ENCODE measurements at regions not wholly inside any gene's neighbourhood (a gene's known extent, or its start where the extent isn't known, plus 50 kb on each side); places are given as distances from the start of the nearest gene placed in this dataset.

- CTCF ChIA-PET, result interaction anchor here (0.9 to 1.1 kb wide), 2 partner anchors 98 to 245 kb away, joined by 3 to 5 read pairs; no protein-coding TSS in a partner anchor
- POLR2A ChIA-PET, result interaction anchor here (1.0 kb wide), 2 partner anchors 10 to 108 kb away, joined by 3 to 5 read pairs; partner anchors contain the start of gene MBNL2
- TF ChIP-seq SP1 (IDR thresholded peaks at IDR 0.05) (no peak), ARNT (IDR thresholded peaks at IDR 0.05) (no peak), FOXM1 (IDR thresholded peaks at IDR 0.05; ENCODE audit: borderline replicate concordance) (no peak), ELF4 (IDR thresholded peaks at IDR 0.05) (no peak), HDGF (IDR thresholded peaks at IDR 0.05; ENCODE audit: borderline replicate concordance) (no peak), NFRKB (IDR thresholded peaks at IDR 0.05) (no peak), CTBP1 (IDR thresholded peaks at IDR 0.05; ENCODE audit: borderline replicate concordance) (no peak), PKNOX1 (IDR thresholded peaks at IDR 0.05) (no peak), LEF1 (IDR thresholded peaks at IDR 0.05; ENCODE audit: borderline replicate concordance) (no peak), FOXK2 (IDR thresholded peaks at IDR 0.05) (no peak), FOXA1 (IDR thresholded peaks at IDR 0.05) (no peak)
- no peak for DNase-seq (ENCODE audit: extremely low spot score)
These were observed 107.5 kb upstream of the MBNL2 start for GRCh38 chr13:97114651-97115050.

- ChIA-PET POLR2A (no interaction called here), CTCF (no interaction called here)
- no peak for DNase-seq (ENCODE audit: extremely low spot score)
- TF ChIP-seq NFRKB (IDR thresholded peaks at IDR 0.05), result no peak
- TF ChIP-seq TARDBP (IDR thresholded peaks at IDR 0.05), result no peak
- no peak for TF ChIP-seq BHLHE40 (IDR thresholded peaks at IDR 0.05; ENCODE audit: borderline replicate concordance)
- no peak for TF ChIP-seq FOXA1 (IDR thresholded peaks at IDR 0.05)
- no peak for TF ChIP-seq ZNF384 (IDR thresholded peaks at IDR 0.05)
- no peak for TF ChIP-seq FOXM1 (IDR thresholded peaks at IDR 0.05; ENCODE audit: borderline replicate concordance)
- TF ChIP-seq LEF1 (IDR thresholded peaks at IDR 0.05; ENCODE audit: borderline replicate concordance), result no peak
- TF ChIP-seq ARNT (IDR thresholded peaks at IDR 0.05), result no peak
- TF ChIP-seq HDGF (IDR thresholded peaks at IDR 0.05; ENCODE audit: borderline replicate concordance), result no peak
- no peak for TF ChIP-seq ELF4 (IDR thresholded peaks at IDR 0.05)
- no peak for TF ChIP-seq SP1 (IDR thresholded peaks at IDR 0.05)
- TF ChIP-seq FOXK2 (IDR thresholded peaks at IDR 0.05), result no peak
- TF ChIP-seq PKNOX1 (IDR thresholded peaks at IDR 0.05), result no peak
- no peak for TF ChIP-seq SUZ12 (IDR thresholded peaks at IDR 0.05)
- TF ChIP-seq L3MBTL2 (conservative IDR thresholded peaks at IDR 0.05), result no peak
- TF ChIP-seq CTBP1 (IDR thresholded peaks at IDR 0.05; ENCODE audit: borderline replicate concordance), result no peak
These were observed 105.4 kb upstream of the MBNL2 start for GRCh38 chr13:97116754-97117153.

- ChIA-PET CTCF (no interaction called here), POLR2A (no interaction called here)
- DNase-seq (ENCODE audit: extremely low spot score), result no peak
- no peak for TF ChIP-seq CTBP1 (IDR thresholded peaks at IDR 0.05; ENCODE audit: borderline replicate concordance)
These were observed 104.7 kb upstream of the MBNL2 start for GRCh38 chr13:97117388-97117910.

GRCh38 chr13:97119943-97120342, 102.2 kb upstream of the MBNL2 start:
- TF ChIP-seq CTBP1 (IDR thresholded peaks at IDR 0.05; ENCODE audit: borderline replicate concordance) (no peak), PKNOX1 (IDR thresholded peaks at IDR 0.05) (no peak)
- ChIA-PET POLR2A (no interaction called here), CTCF (no interaction called here)
- DNase-seq (ENCODE audit: extremely low spot score), result no peak

GRCh38 chr13:97120346-97120745, 101.8 kb upstream of the MBNL2 start:
- POLR2A ChIA-PET, result no interaction called here
- DNase-seq (ENCODE audit: extremely low spot score), result no peak

More at GRCh38 chr13:97120346-97120745, 101.8 kb upstream of the MBNL2 start:
- TF ChIP-seq ARNT (IDR thresholded peaks at IDR 0.05) (no peak), ZNF384 (IDR thresholded peaks at IDR 0.05) (no peak), FOXK2 (IDR thresholded peaks at IDR 0.05) (no peak), NFRKB (IDR thresholded peaks at IDR 0.05) (no peak), CTBP1 (IDR thresholded peaks at IDR 0.05; ENCODE audit: borderline replicate concordance) (no peak), LEF1 (IDR thresholded peaks at IDR 0.05; ENCODE audit: borderline replicate concordance) (no peak), SP1 (IDR thresholded peaks at IDR 0.05) (no peak), SUZ12 (IDR thresholded peaks at IDR 0.05) (no peak), FOXA1 (IDR thresholded peaks at IDR 0.05) (no peak), TARDBP (IDR thresholded peaks at IDR 0.05) (no peak), ELF4 (IDR thresholded peaks at IDR 0.05) (no peak), PKNOX1 (IDR thresholded peaks at IDR 0.05) (no peak), BHLHE40 (IDR thresholded peaks at IDR 0.05; ENCODE audit: borderline replicate concordance) (no peak), FOXM1 (IDR thresholded peaks at IDR 0.05; ENCODE audit: borderline replicate concordance) (no peak)
- CTCF ChIA-PET, result interaction anchor here (0.6 kb wide), 1 partner anchor 309 kb away, joined by 3 read pairs; no protein-coding TSS in a partner anchor
